HG02623 (cell line): ENCODE measurements at regions not wholly inside any gene's neighbourhood (a gene's known extent, or its start where the extent isn't known, plus 50 kb on each side); places are given as distances from the start of the nearest gene placed in this dataset.
"Not testable (repeated sequence)": the region's sequence is repeated elsewhere in the genome, so short reads cannot be mapped to it uniquely, and the experiment has no call there.

ENCODE experiments used
- ATAC-seq: cut with Tn5 transposase; IDR thresholded peaks from one replicate; pipeline ENCODE4 v1.9.1; 2021; ENCODE audit warnings: moderate library complexity; ENCODE audit not compliant: unreplicated experiment

DNA sequence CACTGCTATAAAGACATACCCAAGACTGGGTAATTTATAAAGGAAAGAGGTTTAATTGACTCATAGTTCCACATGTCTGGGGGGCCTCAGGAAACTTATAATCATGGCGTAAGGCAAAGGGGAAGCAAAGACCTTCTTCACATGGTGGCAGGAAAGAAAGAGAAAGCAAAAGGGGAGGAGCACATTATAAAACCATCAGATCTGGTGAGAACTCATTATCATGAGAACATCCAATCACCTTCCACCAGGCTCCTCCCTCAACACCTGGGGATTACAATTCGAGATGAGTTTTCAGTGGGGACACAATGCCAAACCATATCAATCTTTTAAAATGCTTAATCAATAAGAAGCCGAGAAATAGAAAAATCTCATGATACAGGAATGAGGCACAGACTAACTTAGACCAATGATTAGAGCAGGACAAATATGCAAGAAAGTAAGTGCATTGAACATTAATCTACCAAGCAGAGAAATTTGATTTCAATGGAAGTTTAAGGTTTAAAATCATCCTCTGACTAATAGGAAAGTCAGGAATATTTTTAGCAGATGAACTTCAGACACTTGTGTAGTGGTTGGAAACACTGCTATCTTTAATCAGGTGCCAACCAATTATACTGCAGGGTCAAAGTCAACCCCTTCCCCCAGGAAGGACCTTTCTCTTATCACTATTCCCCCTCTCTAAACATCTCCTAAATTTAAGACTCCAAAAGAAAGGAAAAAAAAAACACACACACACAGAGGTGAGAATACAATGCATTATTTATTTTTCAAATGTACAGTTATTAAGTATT is 259.2 kb downstream of the IRS1 start:
- no peak for ATAC-seq

DNA sequence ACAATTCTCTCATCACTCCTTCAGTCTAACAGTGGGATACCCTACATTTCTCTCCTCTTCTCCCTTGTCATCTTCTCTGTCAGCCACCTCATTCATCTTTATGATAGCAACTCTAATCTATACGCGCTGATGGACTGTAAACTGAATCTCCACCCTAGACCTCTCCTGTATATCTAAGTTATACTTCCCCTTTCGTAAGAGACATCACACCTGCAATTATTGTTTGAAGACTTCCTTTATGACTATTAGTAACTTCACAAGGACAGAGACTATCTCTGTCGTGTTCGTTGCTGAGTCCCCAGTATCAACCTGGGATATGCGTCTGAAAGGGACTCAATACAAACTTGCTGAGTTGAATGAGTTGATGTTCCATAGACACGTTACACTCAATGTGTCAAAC is 263.2 kb downstream of the IRS1 start:
- no peak for ATAC-seq

DNA sequence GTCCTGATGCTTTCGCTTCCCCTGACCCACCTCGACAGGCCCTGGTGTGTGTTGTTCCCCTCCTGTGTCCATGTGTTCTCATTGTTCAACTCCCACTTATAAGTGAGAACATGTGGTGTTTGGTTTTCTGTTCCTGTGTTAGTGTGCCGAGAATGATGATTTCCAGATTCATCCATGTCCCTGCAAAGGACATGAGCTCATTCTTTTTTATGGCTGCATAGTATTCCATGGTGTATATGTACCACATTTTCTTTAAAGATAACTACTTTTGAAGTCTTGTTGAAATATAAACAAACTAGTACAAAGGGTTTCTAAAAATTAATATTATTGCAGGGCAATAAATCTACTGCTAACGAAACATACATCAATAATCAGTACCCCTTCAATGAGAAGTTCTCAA is 266.6 kb downstream of the IRS1 start:
- not testable (repeated sequence) for ATAC-seq

DNA sequence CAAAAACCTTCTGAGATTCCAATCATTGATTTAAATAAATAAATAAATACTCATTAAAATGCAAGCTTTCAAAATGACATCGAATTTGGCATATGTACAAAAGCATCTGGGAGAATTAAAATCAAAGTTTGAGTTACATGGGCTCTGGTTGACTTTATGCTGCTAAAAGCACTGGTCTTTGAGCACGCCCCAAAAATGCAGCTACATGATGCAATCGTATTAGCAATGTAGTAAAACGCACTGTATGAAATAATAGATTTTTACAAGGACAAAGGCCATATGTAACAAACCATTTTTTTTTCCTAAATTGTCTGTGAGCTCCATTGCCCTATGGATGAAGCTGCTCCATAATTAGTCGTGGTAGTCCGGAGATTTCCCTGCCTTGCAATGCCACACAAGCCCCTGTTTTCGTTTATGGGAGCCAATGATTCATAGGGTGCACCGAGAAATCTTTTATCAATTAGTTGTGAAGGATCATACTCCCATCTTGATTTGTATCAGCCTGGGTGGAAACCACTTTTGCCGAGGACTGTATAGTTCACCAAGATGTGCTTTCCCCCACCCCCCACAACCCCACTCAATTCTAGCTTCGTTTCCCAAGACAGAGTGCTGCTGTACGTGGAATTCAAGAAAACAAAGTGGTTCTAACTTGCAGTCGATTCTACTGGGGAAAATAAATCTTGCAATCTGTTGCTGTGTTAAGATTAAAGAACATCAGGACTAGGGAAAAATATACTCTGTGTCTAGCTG is 268.4 kb downstream of the IRS1 start:
- no peak for ATAC-seq

DNA sequence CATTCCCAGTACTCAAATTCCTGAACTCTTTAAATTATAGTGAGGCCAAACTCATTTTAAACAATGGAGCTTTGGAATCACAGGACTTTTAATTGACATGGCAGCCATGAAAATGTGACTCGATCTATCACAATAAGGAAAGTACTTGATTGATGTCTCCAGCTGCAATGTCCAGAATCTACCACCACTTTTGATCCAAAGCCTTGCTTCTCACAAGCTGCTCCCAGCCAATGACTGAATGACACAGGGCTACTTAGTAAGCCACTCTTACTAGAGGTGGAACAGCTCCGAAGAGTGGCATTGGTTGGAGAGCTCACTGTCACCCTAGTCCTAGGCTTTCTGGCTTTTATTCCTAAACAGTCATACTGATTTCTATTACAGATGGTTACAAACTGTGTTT is 270.1 kb downstream of the IRS1 start:
- ATAC-seq: no peak

DNA sequence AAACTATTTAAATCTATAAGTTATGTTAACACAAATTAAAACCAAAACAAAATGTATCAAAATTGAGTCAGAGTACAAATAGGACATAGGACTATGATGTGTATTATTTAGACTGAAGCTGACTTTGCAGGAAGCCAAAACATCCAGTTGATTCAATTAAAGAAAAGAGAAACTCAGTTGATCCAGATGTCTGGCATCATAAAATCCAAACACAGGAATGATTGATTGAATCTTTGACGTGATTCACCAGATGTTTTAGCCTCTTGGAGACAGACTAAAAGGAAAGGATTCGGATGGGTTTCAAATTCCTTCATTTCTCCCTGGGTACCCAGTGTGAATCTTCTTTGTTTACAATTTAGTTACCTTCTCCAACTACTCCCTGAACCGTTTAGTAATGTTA is 272.9 kb downstream of the IRS1 start:
- no peak for ATAC-seq

DNA sequence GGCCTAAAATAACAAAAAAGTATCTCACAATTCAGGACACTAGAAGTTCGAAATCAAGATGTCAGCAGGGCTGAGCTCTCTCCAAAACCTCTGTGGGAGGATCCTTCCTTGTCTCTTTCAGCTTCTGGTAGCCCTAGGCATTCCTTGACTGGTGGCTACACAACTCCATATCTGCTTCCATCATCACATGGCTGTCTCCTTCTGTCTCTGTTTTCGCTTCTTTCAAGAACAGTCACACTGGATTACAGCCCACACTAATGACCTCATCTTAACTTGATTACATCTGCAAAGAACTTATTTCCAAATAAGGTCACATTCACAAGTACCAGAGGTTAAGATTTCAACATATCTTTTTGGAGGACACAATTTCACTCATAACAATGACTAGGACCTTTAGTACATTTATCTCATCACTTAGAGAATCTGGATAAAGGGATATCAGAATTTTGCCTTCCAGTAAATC is 275.2 kb downstream of the IRS1 start:
- no peak for ATAC-seq

DNA sequence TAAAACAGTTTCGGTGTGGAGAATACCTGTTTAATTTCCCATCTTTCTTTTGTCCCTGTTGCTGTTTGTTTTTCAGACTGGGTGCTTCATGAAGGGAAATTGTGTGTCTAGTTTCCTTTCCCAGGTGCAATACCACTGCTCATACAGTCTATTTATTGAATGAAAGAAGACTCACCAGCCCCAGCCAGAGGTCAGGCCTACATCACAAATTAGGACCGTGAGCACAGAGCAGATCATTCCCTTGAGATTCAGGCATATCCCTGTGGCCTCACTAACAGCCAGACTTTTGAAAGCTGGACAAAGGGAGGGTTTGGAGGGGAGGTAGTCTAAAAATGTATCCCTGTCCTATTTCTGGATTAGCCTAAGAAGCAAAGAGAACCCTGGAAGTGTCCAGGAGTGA is 278.9 kb downstream of the IRS1 start:
- ATAC-seq: no peak

DNA sequence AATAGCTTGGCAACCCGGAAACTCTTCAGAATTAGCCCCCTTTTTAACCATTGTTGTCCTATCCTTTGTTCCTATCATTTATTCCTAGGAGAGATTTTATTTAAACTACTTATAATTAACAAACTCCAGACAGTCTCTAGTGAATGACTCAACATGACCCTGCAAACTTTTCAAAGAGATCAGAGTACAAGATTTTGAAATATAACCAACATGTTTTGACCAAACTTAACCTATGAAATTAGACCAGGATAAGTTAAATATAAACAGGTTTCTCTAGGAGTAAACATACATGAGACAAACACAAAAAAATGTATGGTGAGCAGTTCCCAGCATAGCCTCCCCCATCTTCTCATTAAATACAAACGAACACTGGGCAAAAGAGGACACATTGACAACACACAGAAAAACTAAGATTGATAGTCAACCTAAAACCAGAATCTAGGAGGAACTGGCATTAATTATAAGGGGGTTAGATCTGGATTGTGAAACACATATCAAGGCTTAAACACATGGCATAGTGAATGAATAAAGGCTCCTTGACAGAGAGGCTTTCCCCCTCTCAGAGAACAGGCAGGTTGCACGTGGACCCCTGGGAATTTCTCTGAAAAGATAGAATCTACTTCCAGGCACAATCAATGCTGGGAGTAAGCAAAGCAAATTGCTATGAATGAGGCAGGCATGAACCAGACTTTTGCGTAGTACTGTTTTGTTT is 284.1 kb downstream of the IRS1 start:
- ATAC-seq: no peak

DNA sequence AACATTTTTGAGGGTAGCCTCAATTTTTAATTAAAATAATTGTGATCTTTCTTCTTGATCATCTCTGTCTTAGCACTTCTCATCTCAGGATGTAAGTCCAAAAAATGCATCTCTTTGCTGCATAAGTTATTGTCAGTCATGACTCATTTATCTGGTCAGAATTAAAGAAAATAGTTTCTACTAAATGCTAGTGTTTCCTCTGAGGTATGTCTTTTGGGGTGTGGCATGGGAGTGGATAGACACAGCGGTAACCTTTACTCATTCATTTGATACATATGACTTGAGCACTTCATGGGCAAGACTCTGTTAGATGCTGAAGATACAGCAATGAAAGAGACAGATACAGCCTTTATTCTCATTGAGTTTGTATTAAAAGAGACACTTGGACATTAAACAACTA is 284.7 kb downstream of the IRS1 start:
- ATAC-seq: no peak

DNA sequence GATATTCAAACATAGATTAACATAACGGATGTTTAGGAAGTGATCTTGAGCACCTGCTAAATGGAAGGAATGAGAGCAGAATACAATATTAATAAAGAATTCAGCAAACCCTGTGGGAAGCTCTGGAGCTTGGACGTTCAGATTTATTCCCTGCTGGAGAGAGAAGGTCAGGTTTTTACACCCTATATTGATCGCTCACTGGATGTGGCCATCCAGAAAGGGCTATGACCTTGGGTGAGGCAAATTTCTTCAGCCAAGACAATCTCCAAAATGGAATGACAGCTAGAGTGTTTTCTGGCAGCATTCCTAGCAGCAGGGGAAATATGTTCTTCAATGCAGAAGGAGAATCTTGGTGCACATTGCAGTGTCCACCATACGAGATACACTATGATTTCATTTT is 288.3 kb downstream of the IRS1 start:
- ATAC-seq: no peak

DNA sequence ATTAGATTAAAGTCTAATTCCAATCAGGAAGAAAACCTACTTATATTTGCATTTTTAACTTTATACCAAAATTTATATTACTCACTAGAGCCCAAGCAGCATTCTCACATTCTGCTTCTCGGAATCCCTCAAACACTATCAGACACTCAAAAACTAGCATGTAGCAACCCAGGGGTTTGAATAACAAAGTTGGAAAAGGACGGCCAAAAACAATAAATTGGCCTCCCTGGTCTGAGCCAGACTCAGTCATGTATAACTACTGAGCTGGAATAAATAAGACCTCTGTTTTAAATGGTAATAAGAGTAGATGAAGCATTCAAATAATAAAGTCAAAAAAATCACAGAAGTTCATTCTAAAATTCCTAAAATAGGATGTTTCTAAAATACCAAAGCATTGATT is 290.9 kb downstream of the IRS1 start:
- no peak for ATAC-seq

DNA sequence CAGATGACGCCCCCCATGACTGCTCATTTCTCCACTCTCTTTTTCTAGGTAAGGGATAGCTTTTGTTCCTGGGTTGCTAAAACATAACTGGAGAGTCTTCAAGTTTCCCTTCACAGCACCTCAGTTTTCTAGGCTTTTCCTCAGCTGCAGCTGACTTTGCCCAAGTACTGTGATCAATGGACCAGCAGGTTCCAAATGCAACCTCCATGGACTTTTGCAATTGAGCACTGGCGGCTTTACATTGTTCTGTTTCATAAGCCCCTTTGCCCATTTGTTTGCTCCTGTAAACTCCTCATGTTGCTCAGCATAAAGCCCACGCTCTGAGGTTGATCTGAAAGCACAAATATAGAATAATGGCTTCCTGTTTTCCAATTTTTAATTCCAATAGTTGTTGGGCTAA is 291.6 kb downstream of the IRS1 start:
- no peak for ATAC-seq

DNA sequence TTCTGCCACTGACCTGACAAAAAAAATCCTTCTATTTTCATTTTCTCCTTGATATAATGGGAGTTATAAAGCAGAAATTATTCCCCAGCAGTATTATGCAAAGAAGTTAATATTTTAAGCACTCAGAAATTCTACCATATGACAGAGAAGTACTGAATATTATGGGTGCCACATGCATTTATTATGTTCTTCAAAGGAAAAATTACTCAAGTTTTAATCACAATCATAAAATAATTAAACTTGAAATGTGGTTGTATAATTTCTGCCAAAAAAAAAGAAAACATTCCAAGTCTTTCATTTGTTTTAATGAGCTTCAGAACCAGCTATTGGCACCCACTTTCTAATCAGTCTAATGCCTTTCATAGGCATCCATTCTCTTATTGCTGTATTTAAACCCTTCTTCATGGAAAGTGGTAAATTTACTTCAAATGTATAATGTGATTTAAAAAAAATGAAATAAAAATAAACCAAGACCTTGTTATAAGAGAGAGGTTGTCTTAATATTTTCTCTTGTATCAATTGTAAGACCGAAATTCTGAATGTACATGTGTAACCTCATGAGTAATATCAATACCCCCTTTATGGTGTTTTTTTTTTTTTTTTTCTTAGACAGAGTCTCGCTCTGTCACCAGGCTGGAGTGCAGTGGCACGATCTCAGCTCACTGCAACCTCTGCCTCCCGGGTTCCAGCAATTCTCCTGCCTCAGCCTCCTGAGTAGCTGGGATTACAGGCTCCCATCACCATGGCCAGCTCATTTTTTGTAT is 302.3 kb downstream of the IRS1 start:
- no peak for ATAC-seq

DNA sequence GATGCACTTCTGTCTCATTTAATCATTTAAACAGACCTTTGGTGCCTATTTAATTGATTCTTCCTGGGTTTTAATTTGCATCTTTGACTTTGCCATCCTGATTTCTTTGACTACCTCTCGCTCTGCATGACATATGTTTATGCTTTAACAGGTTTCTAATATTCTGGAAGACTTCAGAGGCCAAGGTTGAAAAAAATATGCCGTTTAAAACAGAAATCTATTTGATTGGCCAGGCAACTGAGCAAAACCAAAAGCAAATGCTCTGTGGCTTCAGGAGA is 303.4 kb downstream of the IRS1 start:
- ATAC-seq: no peak

DNA sequence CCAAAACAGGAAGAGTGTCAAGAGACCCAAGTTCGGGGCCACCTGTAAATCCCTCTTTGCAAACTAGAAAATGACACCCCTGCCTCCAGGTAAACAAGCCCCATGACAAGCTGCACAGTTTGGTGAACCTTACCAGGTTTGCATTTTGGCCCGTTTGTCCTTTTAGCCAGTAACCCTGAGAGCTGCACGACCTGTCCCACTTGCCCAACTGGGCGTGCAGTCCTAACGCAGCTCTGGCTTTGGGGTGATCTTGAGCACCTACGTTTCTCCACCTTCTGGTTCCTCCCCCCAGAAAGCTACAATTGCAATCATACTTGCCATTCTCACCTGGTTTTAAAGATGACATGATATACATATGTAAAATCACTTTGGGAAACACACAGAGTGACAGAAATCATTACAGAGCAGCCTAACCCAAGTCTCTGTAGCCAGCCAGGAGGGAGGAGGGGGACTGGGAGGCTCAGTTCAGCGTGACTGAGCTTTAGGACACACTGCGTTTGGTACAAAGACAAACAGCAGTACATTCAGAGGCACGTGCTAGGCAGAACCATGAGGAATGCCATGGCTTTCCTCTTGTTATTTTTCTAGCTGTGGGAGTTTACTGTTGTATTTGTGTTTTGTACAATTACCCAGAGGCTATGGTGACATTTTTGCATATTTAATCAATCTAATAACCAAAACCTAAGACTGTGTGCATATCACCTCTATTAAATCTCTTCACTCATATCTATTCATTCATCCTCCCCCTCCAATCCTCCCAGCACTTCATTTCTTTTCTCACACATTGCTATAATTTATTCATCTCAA is 304.0 kb downstream of the IRS1 start:
- ATAC-seq: no peak

DNA sequence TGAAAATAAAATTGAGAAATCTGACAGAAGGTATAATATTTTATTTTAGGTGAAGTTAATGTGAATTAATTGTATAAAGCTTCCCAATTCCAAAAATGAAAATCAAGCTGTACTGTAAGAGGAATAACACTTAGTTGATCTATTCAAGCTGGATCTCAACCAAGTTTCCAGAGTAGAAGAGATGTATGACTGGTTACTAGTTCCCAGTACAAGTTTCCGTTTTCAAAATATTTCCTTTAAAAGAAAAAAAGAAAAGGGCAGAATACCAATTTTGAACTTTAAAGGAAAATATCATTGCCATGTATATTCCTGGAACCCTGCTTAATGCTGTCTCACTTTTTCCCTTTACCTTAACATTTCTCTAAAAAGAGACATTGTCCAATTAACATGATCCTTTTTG is 308.5 kb downstream of the IRS1 start:
- ATAC-seq: no peak

DNA sequence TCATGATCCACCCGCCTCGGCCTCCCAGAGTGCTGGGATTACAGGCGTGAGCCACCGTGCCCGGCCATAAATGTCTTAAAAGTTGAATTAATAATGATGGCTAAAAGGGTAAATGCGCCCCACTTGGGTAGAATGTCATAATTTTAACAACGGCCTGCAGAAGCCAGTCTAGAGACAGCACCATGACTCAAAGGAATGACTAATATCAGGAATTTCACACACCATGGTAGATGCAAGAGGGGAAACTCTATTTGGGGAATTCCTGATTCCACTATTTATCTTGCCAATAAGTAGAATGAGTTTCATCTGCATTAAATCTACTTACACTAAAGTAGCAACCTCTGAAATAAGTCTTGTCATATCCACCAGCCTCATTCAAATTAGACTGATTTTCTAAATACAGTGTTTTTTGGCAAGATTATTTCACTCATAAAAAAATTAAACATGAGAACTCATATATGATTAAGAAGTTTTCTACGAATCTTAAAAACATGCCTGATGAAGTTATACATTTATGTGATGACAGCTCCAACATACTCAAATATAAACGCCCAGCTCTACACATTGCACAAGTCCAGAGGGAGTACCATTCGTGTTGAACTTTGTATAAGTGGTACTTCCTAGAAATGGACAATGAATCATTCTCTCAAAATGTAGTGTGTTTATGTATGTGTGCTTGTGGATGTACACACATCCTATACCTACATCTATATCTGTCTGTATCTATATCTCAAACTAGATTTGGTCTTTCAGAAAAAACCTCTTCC is 309.7 kb downstream of the IRS1 start:
- no peak for ATAC-seq

DNA sequence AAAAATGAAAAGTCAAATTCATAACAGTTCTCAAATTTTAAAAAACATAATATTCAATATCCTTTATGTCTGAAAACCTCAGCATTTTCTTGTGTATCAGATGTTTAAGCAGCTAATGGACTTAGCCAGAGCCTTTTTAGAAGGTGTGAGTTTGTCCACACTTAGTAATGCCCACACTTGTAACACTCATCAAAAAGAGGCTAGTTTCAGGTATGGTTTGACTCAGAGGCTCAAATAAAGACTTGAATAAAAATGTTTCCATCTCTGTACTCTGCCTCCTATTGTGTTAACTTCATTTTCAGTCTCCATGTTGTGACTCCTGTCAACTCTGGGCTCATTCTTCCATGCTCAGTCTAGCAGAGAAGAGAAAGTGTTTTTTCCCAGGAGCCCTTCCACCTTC is 311.6 kb downstream of the IRS1 start:
- no peak for ATAC-seq

DNA sequence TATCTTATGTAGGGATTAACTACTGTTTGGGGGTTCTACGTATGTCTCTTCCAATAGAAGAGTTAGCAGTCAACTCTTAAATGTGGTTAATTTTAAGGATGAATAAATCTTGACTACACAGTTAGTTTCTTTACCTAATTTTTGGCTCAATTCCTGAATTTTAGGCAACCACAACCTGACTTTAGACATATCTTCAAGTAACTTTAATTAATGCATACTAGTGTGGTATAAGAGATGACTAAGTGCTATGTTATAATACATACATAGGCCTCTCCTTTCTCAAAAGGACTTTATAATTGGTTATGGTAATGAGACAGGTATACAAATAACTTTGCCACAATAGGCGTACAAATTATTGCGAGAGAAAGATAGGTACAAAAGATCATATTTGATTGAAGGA is 312.0 kb downstream of the IRS1 start:
- no peak for ATAC-seq
